ENCODE measurements at regions not wholly inside any gene's neighbourhood (a gene's known extent, or its start where the extent isn't known, plus 50 kb on each side); places are given as distances from the start of the nearest gene placed in this dataset.

- Histone ChIP-seq H3F3A (replicated peaks; ENCODE audit: low read depth) (no peaks in the 10 kb centered on the region), H3K27ac (ENCODE audit: low read depth) (no peak overlapping the region), H3K4me3 (no peak overlapping the region), H4K20me1 (replicated peaks; ENCODE audit: insufficient read depth) (no peaks in the 10 kb centered on the region), H3K9me2 (ENCODE audit: insufficient read depth) (0 out of 2 replicates have a peak, but pooled peaks cover 4% of the 10 kb centered on the region), H3K27me3 (ENCODE audit: insufficient read depth) (no peaks in the 10 kb centered on the region), H3K4me2 (no peak overlapping the region), H3K4me1 (ENCODE audit: insufficient read depth) (no peaks in the 10 kb centered on the region), H3K79me2 (replicated peaks; ENCODE audit: insufficient read depth) (no peaks in the 10 kb centered on the region), H3K36me3 (ENCODE audit: insufficient read depth) (no peaks in the 10 kb centered on the region), H2AFZ (no peak overlapping the region)
- no peak for TF ChIP-seq CREB1 (CRISPR knock-in tag; IDR thresholded peaks at IDR 0.05; ENCODE audit: low read depth)
- TF ChIP-seq STAT1 (IDR thresholded peaks at IDR 0.05; ENCODE audit: unreplicated experiment) = no peak
- TF ChIP-seq JUNB (IDR thresholded peaks at IDR 0.05; ENCODE audit: unreplicated experiment) = no peak
- no peak for TF ChIP-seq EZH2phosphoT487 (IDR thresholded peaks at IDR 0.05; ENCODE audit: unreplicated experiment)
- TF ChIP-seq, protein P1, sequence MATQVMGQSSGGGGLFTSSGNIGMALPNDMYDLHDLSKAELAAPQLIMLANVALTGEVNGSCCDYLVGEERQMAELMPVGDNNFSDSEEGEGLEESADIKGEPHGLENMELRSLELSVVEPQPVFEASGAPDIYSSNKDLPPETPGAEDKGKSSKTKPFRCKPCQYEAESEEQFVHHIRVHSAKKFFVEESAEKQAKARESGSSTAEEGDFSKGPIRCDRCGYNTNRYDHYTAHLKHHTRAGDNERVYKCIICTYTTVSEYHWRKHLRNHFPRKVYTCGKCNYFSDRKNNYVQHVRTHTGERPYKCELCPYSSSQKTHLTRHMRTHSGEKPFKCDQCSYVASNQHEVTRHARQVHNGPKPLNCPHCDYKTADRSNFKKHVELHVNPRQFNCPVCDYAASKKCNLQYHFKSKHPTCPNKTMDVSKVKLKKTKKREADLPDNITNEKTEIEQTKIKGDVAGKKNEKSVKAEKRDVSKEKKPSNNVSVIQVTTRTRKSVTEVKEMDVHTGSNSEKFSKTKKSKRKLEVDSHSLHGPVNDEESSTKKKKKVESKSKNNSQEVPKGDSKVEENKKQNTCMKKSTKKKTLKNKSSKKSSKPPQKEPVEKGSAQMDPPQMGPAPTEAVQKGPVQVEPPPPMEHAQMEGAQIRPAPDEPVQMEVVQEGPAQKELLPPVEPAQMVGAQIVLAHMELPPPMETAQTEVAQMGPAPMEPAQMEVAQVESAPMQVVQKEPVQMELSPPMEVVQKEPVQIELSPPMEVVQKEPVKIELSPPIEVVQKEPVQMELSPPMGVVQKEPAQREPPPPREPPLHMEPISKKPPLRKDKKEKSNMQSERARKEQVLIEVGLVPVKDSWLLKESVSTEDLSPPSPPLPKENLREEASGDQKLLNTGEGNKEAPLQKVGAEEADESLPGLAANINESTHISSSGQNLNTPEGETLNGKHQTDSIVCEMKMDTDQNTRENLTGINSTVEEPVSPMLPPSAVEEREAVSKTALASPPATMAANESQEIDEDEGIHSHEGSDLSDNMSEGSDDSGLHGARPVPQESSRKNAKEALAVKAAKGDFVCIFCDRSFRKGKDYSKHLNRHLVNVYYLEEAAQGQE (IDR thresholded peaks at IDR 0.05; ENCODE audit: unreplicated experiment) = no peak
- no peak for TF ChIP-seq ZNF114 (CRISPR knock-in tag; IDR thresholded peaks at IDR 0.05)
- no peak for TF ChIP-seq EZH2 (IDR thresholded peaks at IDR 0.05; ENCODE audit: low read depth, unreplicated experiment)
- TF ChIP-seq ZNF331 (CRISPR knock-in tag; IDR thresholded peaks at IDR 0.05; ENCODE audit: low read depth) = no peak
- TF ChIP-seq NANOG (IDR thresholded peaks at IDR 0.05; ENCODE audit: borderline replicate concordance) = no peak
- TF ChIP-seq ZNF462 (CRISPR knock-in tag; IDR thresholded peaks at IDR 0.05) = no peak
- no peak for TF ChIP-seq CTCF (conservative IDR thresholded peaks at IDR 0.05; ENCODE audit: low read depth in 2 of 2)
- TF ChIP-seq POLR2AphosphoS5 (IDR thresholded peaks at IDR 0.05; ENCODE audit: low read depth) = no peak
- TF ChIP-seq, protein P2, sequence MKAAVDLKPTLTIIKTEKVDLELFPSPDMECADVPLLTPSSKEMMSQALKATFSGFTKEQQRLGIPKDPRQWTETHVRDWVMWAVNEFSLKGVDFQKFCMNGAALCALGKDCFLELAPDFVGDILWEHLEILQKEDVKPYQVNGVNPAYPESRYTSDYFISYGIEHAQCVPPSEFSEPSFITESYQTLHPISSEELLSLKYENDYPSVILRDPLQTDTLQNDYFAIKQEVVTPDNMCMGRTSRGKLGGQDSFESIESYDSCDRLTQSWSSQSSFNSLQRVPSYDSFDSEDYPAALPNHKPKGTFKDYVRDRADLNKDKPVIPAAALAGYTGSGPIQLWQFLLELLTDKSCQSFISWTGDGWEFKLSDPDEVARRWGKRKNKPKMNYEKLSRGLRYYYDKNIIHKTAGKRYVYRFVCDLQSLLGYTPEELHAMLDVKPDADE (IDR thresholded peaks at IDR 0.05) = no peak
- Mint-ChIP-seq H3K4me3 (no peak overlapping the region), H3K4me1 (no peaks in the 10 kb centered on the region), H3K27ac (no peak overlapping the region), H3K36me3 (ENCODE audit: low read depth) (no peaks in the 10 kb centered on the region), H3K9me3 (peaks cover 2% of the 10 kb centered on the region; the same call in 2 of the 3 replicates), H3K27me3 (ENCODE audit: insufficient read depth, low read depth, poor library complexity) (peaks cover 5% of the 10 kb centered on the region)
- no peak for DNase-seq (ENCODE audit: low spot score)
- no peak for ATAC-seq
Measured at GRCh38 chr18:37812961-37813360, 247.4 kb upstream of the CELF4 start.

Measured in GM23338 (cell line).